ENCODE measurements at regions not wholly inside any gene's neighbourhood (a gene's known extent, or its start where the extent isn't known, plus 50 kb on each side); places are given as distances from the start of the nearest gene placed in this dataset.

DNA sequence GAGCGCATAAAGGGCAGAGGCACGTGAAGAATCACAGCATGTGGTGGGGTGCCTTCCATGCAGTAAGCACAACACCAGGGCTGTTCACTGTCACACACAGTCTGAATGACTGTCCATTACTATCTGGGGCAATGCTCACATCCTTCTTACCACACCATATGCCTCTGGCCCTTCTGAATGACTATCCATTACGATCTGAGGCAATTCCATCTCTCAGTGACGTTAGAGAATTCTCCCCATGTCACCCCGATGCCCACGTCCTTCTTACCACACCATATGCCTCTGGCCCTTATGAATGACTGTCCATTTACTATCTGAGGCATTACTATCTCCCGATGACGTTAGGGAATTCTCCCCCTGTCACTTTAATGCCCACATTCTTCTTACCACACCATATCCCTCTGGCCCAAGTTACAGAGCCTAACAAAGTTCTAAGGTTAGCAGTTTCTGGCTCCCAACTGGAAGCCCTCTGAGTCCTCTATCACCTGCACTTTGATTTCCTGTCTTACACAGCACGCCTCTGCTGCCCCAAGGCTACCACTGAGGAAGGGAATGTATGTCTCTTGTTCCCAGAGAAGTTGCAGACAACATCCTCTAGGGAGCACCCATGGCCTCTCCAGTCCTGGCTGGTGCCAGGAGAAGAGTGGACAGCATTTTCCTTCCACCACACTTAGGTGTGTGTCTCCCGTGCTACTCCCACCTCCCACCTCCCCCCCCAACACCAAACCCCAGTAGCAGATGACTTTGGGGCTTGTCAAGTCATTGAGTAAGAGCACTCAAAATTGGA, 154.8 kb downstream of the COG6 start:
- Histone ChIP-seq H4K8ac (ENCODE audit: low read depth, low read length) (no peak overlapping the region), H2BK15ac (ENCODE audit: low read length) (no peak overlapping the region), H3K27me3 (ENCODE audit: control insufficient read depth in 3 of 3, insufficient read depth in 3 of 3, low read depth in 1 of 3, low read length in 3 of 3) (no peaks in the 10 kb centered on the region), H3K9ac (ENCODE audit: low read depth, low read length, poor library complexity) (peak overlapping the region; percentile 71), H2BK5ac (ENCODE audit: low read length) (no peak overlapping the region), H3K27ac (replicated peaks; ENCODE audit: low read length) (no peak overlapping the region), H3K4me3 (ENCODE audit: low read length in 2 of 2) (no peak overlapping the region), H3K18ac (ENCODE audit: low read length) (no peak overlapping the region), H3K9me3 (replicated peaks in 1 of 2; ENCODE audit: control insufficient read depth in 2 of 2, insufficient read depth in 1 of 2, low read depth in 1 of 2, low read length in 2 of 2) (peaks cover 0 to 4% of the 10 kb centered on the region in 2 donors), H3K23ac (ENCODE audit: low read depth, low read length, poor library complexity) (no peak overlapping the region), H2AK5ac (ENCODE audit: low read depth, low read length) (no peak overlapping the region), H4K91ac (ENCODE audit: low read depth, low read length, poor library complexity) (no peak overlapping the region), H2AFZ (ENCODE audit: low read length) (no peak overlapping the region), H3K79me1 (ENCODE audit: low read depth, low read length) (no peaks in the 10 kb centered on the region), H3K4me2 (ENCODE audit: insufficient read depth, low read length, poor library complexity, severe bottlenecking) (no peak overlapping the region), H3K14ac (ENCODE audit: low read length) (no peak overlapping the region), H3K4me1 (ENCODE audit: control insufficient read depth in 2 of 2, insufficient read depth in 1 of 2, low read depth in 1 of 2, low read length in 2 of 2) (no peaks in the 10 kb centered on the region), H2BK120ac (ENCODE audit: low read depth, low read length) (no peak overlapping the region), H2BK12ac (ENCODE audit: low read length) (no peak overlapping the region), H3K36me3 (replicated peaks in 1 of 2; ENCODE audit: control insufficient read depth in 2 of 2, insufficient read depth in 2 of 2, low read length in 2 of 2) (no peaks in the 10 kb centered on the region), H3K4ac (ENCODE audit: low read length) (no peak overlapping the region)
- no peak for DNase-seq (ENCODE audit: low spot score)
- no CpG with 5 or more reads among the region's 10 CpGs for WGBS, 2 donors (ENCODE audit: extremely low coverage in 2 of 2, insufficient read length in 2 of 2, insufficient replicate concordance in 1 of 2)

DNA sequence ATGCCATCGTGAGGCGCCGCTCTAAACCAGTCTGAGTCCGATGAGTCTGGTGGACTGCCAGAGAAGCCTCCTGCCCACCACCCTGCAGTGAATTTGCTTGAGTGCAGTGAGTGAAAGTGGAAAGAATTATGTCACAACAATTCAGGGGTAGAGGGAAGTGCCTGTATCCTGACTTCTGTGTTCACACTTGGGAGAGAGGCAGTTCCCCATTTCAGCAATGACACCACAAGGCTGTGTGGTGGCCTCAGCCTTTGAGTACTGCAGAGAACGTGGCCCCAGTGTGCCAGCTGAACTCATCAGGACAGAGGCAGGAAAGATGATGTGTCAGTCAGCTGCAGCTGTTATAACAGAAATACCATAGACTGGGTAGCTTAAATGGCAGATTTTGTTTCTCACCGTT, 155.6 kb downstream of the COG6 start:
- Histone ChIP-seq H3K79me1 (ENCODE audit: low read depth, low read length) (no peaks in the 10 kb centered on the region), H3K4ac (ENCODE audit: low read length) (no peak overlapping the region), H3K4me3 (ENCODE audit: low read length in 2 of 2) (no peak overlapping the region), H2AK5ac (ENCODE audit: low read depth, low read length) (no peak overlapping the region), H3K27me3 (ENCODE audit: control insufficient read depth in 3 of 3, insufficient read depth in 3 of 3, low read depth in 1 of 3, low read length in 3 of 3) (no peaks in the 10 kb centered on the region), H3K9me3 (replicated peaks in 1 of 2; ENCODE audit: control insufficient read depth in 2 of 2, insufficient read depth in 1 of 2, low read depth in 1 of 2, low read length in 2 of 2) (peaks cover 0 to 4% of the 10 kb centered on the region in 2 donors), H3K27ac (replicated peaks; ENCODE audit: low read length) (no peak overlapping the region), H3K36me3 (replicated peaks in 1 of 2; ENCODE audit: control insufficient read depth in 2 of 2, insufficient read depth in 2 of 2, low read length in 2 of 2) (no peaks in the 10 kb centered on the region), H3K4me1 (ENCODE audit: control insufficient read depth in 2 of 2, insufficient read depth in 1 of 2, low read depth in 1 of 2, low read length in 2 of 2) (no peaks in the 10 kb centered on the region), H3K9ac (ENCODE audit: low read depth, low read length, poor library complexity) (no peak overlapping the region), H2BK15ac (ENCODE audit: low read length) (no peak overlapping the region), H2BK120ac (ENCODE audit: low read depth, low read length) (no peak overlapping the region), H3K23ac (ENCODE audit: low read depth, low read length, poor library complexity) (no peak overlapping the region), H2BK5ac (ENCODE audit: low read length) (no peak overlapping the region), H2AFZ (ENCODE audit: low read length) (no peak overlapping the region), H3K14ac (ENCODE audit: low read length) (no peak overlapping the region), H3K4me2 (ENCODE audit: insufficient read depth, low read length, poor library complexity, severe bottlenecking) (no peak overlapping the region), H4K8ac (ENCODE audit: low read depth, low read length) (no peak overlapping the region), H2BK12ac (ENCODE audit: low read length) (no peak overlapping the region), H4K91ac (ENCODE audit: low read depth, low read length, poor library complexity) (no peak overlapping the region), H3K18ac (ENCODE audit: low read length) (no peak overlapping the region)
- DNase-seq (ENCODE audit: low spot score): no peak
- WGBS, 2 donors (ENCODE audit: extremely low coverage in 2 of 2, insufficient read length in 2 of 2, insufficient replicate concordance in 1 of 2): no CpG with 5 or more reads among the region's 6 CpGs

DNA sequence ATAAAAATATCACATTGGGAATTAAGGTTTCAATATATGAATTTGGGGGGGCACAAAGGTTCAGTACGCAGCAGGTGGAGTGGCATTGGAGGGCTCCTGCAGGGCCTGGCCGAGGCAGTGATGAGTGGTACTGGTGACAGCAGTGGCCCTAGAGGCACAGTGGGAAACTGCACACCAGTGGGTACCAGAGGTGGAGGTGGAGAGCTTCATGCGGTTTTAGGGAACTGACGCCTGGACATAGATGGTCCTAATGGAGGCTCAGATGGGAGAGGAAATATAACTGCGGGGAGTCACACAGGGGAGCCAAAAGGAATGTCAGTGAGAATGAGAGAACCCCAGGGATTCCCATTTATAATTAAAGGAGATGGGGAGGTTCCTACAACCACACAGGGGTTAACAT, 156.2 kb downstream of the COG6 start:
- no peak overlapping the region for H2AFZ ChIP-seq (ENCODE audit: low read length)
- no peak overlapping the region for H2BK15ac ChIP-seq (ENCODE audit: low read length)
- no peak overlapping the region for H2AK5ac ChIP-seq (ENCODE audit: low read depth, low read length)
- H4K91ac ChIP-seq (ENCODE audit: low read depth, low read length, poor library complexity): no peak overlapping the region
- H3K4me3 ChIP-seq (ENCODE audit: low read length in 2 of 2): peak overlapping the region in 1 of 2 donors; percentile 62
- no peak for DNase-seq (ENCODE audit: low spot score)
- no peak overlapping the region for H2BK12ac ChIP-seq (ENCODE audit: low read length)
- no peaks in the 10 kb centered on the region for H3K79me1 ChIP-seq (ENCODE audit: low read depth, low read length)
- H3K27ac ChIP-seq (replicated peaks; ENCODE audit: low read length): no peak overlapping the region
- no peak overlapping the region for H3K4ac ChIP-seq (ENCODE audit: low read length)
- H3K14ac ChIP-seq (ENCODE audit: low read length): no peak overlapping the region
- no peak overlapping the region for H3K18ac ChIP-seq (ENCODE audit: low read length)
- WGBS, 2 donors (ENCODE audit: extremely low coverage in 2 of 2, insufficient read length in 2 of 2, insufficient replicate concordance in 1 of 2): no CpG with 5 or more reads among the region's 5 CpGs
- H3K9me3 ChIP-seq (replicated peaks in 1 of 2; ENCODE audit: control insufficient read depth in 2 of 2, insufficient read depth in 1 of 2, low read depth in 1 of 2, low read length in 2 of 2): peaks cover 0 to 4% of the 10 kb centered on the region in 2 donors
- H3K27me3 ChIP-seq (ENCODE audit: control insufficient read depth in 3 of 3, insufficient read depth in 3 of 3, low read depth in 1 of 3, low read length in 3 of 3): no peaks in the 10 kb centered on the region
- no peaks in the 10 kb centered on the region for H3K36me3 ChIP-seq (replicated peaks in 1 of 2; ENCODE audit: control insufficient read depth in 2 of 2, insufficient read depth in 2 of 2, low read length in 2 of 2)
- H3K4me2 ChIP-seq (ENCODE audit: insufficient read depth, low read length, poor library complexity, severe bottlenecking): no peak overlapping the region
- H3K23ac ChIP-seq (ENCODE audit: low read depth, low read length, poor library complexity): no peak overlapping the region
- no peak overlapping the region for H4K8ac ChIP-seq (ENCODE audit: low read depth, low read length)
- no peaks in the 10 kb centered on the region for H3K4me1 ChIP-seq (ENCODE audit: control insufficient read depth in 2 of 2, insufficient read depth in 1 of 2, low read depth in 1 of 2, low read length in 2 of 2)
- H2BK5ac ChIP-seq (ENCODE audit: low read length): no peak overlapping the region
- H2BK120ac ChIP-seq (ENCODE audit: low read depth, low read length): no peak overlapping the region
- no peak overlapping the region for H3K9ac ChIP-seq (ENCODE audit: low read depth, low read length, poor library complexity)

DNA sequence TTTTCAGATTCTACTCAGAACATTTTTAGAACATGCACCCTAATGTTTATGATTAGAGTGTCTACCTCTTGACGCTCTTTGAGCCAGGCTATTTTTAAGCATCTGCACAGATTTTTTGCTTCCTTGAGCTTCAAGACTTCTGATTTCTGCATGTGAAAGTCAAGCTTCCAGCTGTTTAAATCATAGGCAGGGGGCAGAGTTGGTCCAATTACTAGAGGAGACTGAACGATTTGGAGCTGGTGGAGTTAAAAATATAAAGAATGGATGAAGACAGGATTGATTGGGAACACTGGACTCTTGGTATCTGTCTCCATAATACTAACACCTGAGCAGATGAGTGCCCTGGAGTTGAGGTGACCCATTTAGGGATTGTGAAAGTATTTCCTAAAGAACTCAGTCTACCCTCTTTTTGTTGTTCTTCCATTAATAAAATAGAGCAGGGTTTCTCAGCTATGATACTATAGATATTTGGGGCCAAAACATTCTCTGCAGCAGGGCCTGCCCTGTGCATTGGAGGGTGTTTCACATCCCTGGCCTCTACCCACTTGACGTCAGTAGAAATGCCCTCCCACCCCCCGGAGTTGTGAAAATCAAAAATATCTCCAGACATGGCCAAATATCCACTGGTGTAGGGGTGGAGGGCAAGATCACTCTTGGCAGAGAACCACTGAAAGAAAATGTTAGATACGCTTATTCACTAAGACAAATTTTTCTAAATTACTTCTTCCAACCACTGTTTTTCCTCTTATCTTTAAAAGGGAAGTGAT, 160.1 kb downstream of the COG6 start:
- no peak overlapping the region for H3K18ac ChIP-seq (ENCODE audit: low read length)
- H2BK120ac ChIP-seq (ENCODE audit: low read depth, low read length): no peak overlapping the region
- H2AFZ ChIP-seq (ENCODE audit: low read length): peak overlapping the region; percentile 28
- no peak overlapping the region for H2BK15ac ChIP-seq (ENCODE audit: low read length)
- no peaks in the 10 kb centered on the region for H3K79me1 ChIP-seq (ENCODE audit: low read depth, low read length)
- H3K9ac ChIP-seq (ENCODE audit: low read depth, low read length, poor library complexity): no peak overlapping the region
- no peak overlapping the region for H2BK5ac ChIP-seq (ENCODE audit: low read length)
- no peak overlapping the region for H3K14ac ChIP-seq (ENCODE audit: low read length)
- H3K27ac ChIP-seq (replicated peaks; ENCODE audit: low read length): no peak overlapping the region
- peaks cover 0 to 16% of the 10 kb centered on the region in 2 donors for H3K9me3 ChIP-seq (replicated peaks in 1 of 2; ENCODE audit: control insufficient read depth in 2 of 2, insufficient read depth in 1 of 2, low read depth in 1 of 2, low read length in 2 of 2)
- no peak overlapping the region for H3K4me3 ChIP-seq (ENCODE audit: low read length in 2 of 2)
- no peaks in the 10 kb centered on the region for H3K27me3 ChIP-seq (ENCODE audit: control insufficient read depth in 3 of 3, insufficient read depth in 3 of 3, low read depth in 1 of 3, low read length in 3 of 3)
- WGBS, 2 donors (ENCODE audit: extremely low coverage in 2 of 2, insufficient read length in 2 of 2, insufficient replicate concordance in 1 of 2): no CpG with 5 or more reads among the region's 5 CpGs
- no peaks in the 10 kb centered on the region for H3K36me3 ChIP-seq (replicated peaks in 1 of 2; ENCODE audit: control insufficient read depth in 2 of 2, insufficient read depth in 2 of 2, low read length in 2 of 2)
- no peak for DNase-seq (ENCODE audit: low spot score)
- peaks cover 4 to 9% of the 10 kb centered on the region in 2 donors for H3K4me1 ChIP-seq (ENCODE audit: control insufficient read depth in 2 of 2, insufficient read depth in 1 of 2, low read depth in 1 of 2, low read length in 2 of 2)
- no peak overlapping the region for H2BK12ac ChIP-seq (ENCODE audit: low read length)
- H3K4ac ChIP-seq (ENCODE audit: low read length): no peak overlapping the region
- no peak overlapping the region for H2AK5ac ChIP-seq (ENCODE audit: low read depth, low read length)
- no peak overlapping the region for H4K8ac ChIP-seq (ENCODE audit: low read depth, low read length)
- no peak overlapping the region for H4K91ac ChIP-seq (ENCODE audit: low read depth, low read length, poor library complexity)
- H3K4me2 ChIP-seq (ENCODE audit: insufficient read depth, low read length, poor library complexity, severe bottlenecking): no peak overlapping the region
- H3K23ac ChIP-seq (ENCODE audit: low read depth, low read length, poor library complexity): no peak overlapping the region

All from neuronal stem cell (in vitro differentiated cells).